ENCODE measurements at regions not wholly inside any gene's neighbourhood (a gene's known extent, or its start where the extent isn't known, plus 50 kb on each side); places are given as distances from the start of the nearest gene placed in this dataset.

GRCh38 chr6:82066991-82067411, 180.5 kb downstream of the IBTK start:
- Histone ChIP-seq H3K4ac (ENCODE audit: low read depth, low read length) (no peak overlapping the region), H2AFZ (ENCODE audit: low read length) (no peak overlapping the region)
- no CpG with 5 or more reads among the region's 4 CpGs for WGBS (ENCODE audit: extremely low coverage, insufficient read length, low lambda C conversion rate)

More at GRCh38 chr6:82066991-82067411, 180.5 kb downstream of the IBTK start:
- Mint-ChIP-seq H3K4me1 (no peaks in the 10 kb centered on the region), H3K9me3 (no peaks in the 10 kb centered on the region; a peak in 1 of 5 replicates), H3K36me3 (ENCODE audit: insufficient read depth in 1 of 3, low read depth in 3 of 3) (no peaks in the 10 kb centered on the region), H3K4me3 (no peak overlapping the region), H3K27ac (no peak overlapping the region), H3K27me3 (ENCODE audit: low read depth) (no peaks in the 10 kb centered on the region)
- no peak overlapping the region for H3K4me2 ChIP-seq (ENCODE audit: insufficient read depth, insufficient read length, low read length)
- H2AK5ac ChIP-seq (ENCODE audit: insufficient read length, low read length): no peak overlapping the region
- H3K9me3 ChIP-seq (ENCODE audit: control insufficient read depth, low read depth, low read length): no peaks in the 10 kb centered on the region
- no peaks in the 10 kb centered on the region for H3K23me2 ChIP-seq (ENCODE audit: insufficient read length, low read depth, low read length, poor library complexity, severe bottlenecking)
- no peak overlapping the region for H2BK12ac ChIP-seq (ENCODE audit: insufficient read length, low read depth, low read length)
- no peak overlapping the region for H4K8ac ChIP-seq (replicated peaks; ENCODE audit: insufficient read length, low read depth, low read length)
- H3K79me2 ChIP-seq (ENCODE audit: insufficient read depth, low read length): no peaks in the 10 kb centered on the region
- H2BK120ac ChIP-seq (ENCODE audit: low read depth, low read length, poor library complexity, severe bottlenecking): no peak overlapping the region
- H3T11ph ChIP-seq (ENCODE audit: low read length): no peak overlapping the region
- no peak overlapping the region for H2BK20ac ChIP-seq (ENCODE audit: low read depth, low read length, poor library complexity, severe bottlenecking)
- no peaks in the 10 kb centered on the region for H3K79me1 ChIP-seq (ENCODE audit: insufficient read depth, low read depth, low read length, poor library complexity, severe bottlenecking)
- no peak overlapping the region for H3K23ac ChIP-seq (ENCODE audit: insufficient read length, low read depth, low read length)
- no peak overlapping the region for H4K91ac ChIP-seq (ENCODE audit: insufficient read length, low read depth, low read length)
- H3K27ac ChIP-seq (ENCODE audit: insufficient read length, low read depth, low read length): no peak overlapping the region
- no peak overlapping the region for H2BK15ac ChIP-seq (ENCODE audit: low read depth, low read length)
- no peak overlapping the region for H2BK5ac ChIP-seq (ENCODE audit: insufficient read length, low read length)
- no peak for TF ChIP-seq CTCF (conservative IDR thresholded peaks at IDR 0.05)
- H3K9ac ChIP-seq (ENCODE audit: extremely low read depth, insufficient read length, low read length): no peak overlapping the region
- no peak overlapping the region for H3K14ac ChIP-seq (ENCODE audit: insufficient read depth, low read length)
- H4K20me1 ChIP-seq (ENCODE audit: control insufficient read depth, insufficient read depth, insufficient read length): no peaks in the 10 kb centered on the region
- no peaks in the 10 kb centered on the region for H3K4me1 ChIP-seq (ENCODE audit: insufficient read depth, low read length)
- no peak overlapping the region for H3K18ac ChIP-seq (ENCODE audit: insufficient read length, low read depth, low read length)
- no peak for DNase-seq
- no peak overlapping the region for H3K56ac ChIP-seq (ENCODE audit: insufficient read length, low read depth, low read length)
- no peak overlapping the region for H4K5ac ChIP-seq (ENCODE audit: insufficient read length, low read depth, low read length)
- H3K27me3 ChIP-seq (ENCODE audit: insufficient read depth, low read length): no peaks in the 10 kb centered on the region

Data from H9 (cell line).